Osteocyte (in vitro differentiated cells): ENCODE measurements at regions not wholly inside any gene's neighbourhood (a gene's known extent, or its start where the extent isn't known, plus 50 kb on each side); places are given as distances from the start of the nearest gene placed in this dataset.

Experiments used
- DNase-seq: peaks from one replicate; pipeline ENCODE4 v3.0.0; 2021; ENCODE audit warnings: mixed read lengths; ENCODE audit not compliant: unreplicated experiment; ENCODE audit errors: extremely low spot score
- H3K27ac Mint-ChIP-seq: one replicate; pipeline ENCODE4 v1.8.0; 2021; ENCODE audit warnings: mild to moderate bottlenecking, mixed read lengths; ENCODE audit not compliant: unreplicated experiment
- H3K27me3 Mint-ChIP-seq: one replicate; pipeline ENCODE4 v1.8.0; 2021; ENCODE audit warnings: mixed read lengths; ENCODE audit not compliant: unreplicated experiment
- H3K36me3 Mint-ChIP-seq: one replicate; pipeline ENCODE4 v1.8.0; 2021; ENCODE audit warnings: mixed read lengths; ENCODE audit not compliant: unreplicated experiment
- H3K4me1 Mint-ChIP-seq: one replicate; pipeline ENCODE4 v1.8.0; 2021; ENCODE audit warnings: mixed read lengths; ENCODE audit not compliant: unreplicated experiment
- H3K4me3 Mint-ChIP-seq: one replicate; pipeline ENCODE4 v1.8.0; 2021; ENCODE audit warnings: mild to moderate bottlenecking, moderate library complexity, mixed read lengths; ENCODE audit not compliant: unreplicated experiment
- H3K9me3 Mint-ChIP-seq: one replicate; pipeline ENCODE4 v1.8.0; 2021; ENCODE audit warnings: mixed read lengths; ENCODE audit not compliant: unreplicated experiment
- CTCF ChIP-seq: fragments of 200-600 bp; sonication (generic); IDR thresholded peaks from 2 replicates; pipeline ENCODE4 v1.5.0; 2021; ENCODE audit warnings: antibody characterized with exemption, mild to moderate bottlenecking, moderate library complexity

- Mint-ChIP-seq H3K4me1 (peaks cover 58% of the 10 kb centered on the region), H3K27ac (peak overlapping the region; percentile 59), H3K4me3 (no peak overlapping the region), H3K9me3 (peaks cover 28% of the 10 kb centered on the region), H3K36me3 (no peaks in the 10 kb centered on the region), H3K27me3 (no peaks in the 10 kb centered on the region)
- no peak for TF ChIP-seq CTCF
- no peak for DNase-seq
Measured at GRCh38 chrX:13248867-13249486, 70.9 kb downstream of the ATXN3L start.

DNA sequence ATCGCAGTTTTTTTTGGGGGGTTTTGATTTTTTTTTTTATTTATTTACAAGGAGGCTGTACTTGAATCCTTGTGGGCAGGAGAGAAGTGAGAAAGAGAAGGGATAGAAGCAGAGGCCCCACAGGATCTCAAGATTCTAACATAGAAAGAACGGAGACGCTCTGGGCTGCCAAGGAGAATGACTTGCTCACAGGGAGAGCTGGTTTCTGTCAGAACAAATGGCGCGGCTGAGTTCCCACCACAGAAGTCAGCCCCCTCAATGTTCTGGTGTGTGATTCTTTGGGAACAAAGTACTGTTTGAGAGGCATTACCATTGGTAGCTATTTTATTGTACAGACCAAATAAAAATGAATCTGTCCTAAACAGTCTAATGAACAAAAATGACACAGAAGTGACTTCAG is 80.6 kb downstream of the ATXN3L start:
- H3K4me3 Mint-ChIP-seq = no peak overlapping the region
- H3K9me3 Mint-ChIP-seq = peaks cover 1% of the 10 kb centered on the region
- no peak for DNase-seq
- H3K4me1 Mint-ChIP-seq = peaks cover 11% of the 10 kb centered on the region
- no peaks in the 10 kb centered on the region for H3K27me3 Mint-ChIP-seq
- H3K36me3 Mint-ChIP-seq = peaks cover 4% of the 10 kb centered on the region
- no peak for TF ChIP-seq CTCF
- no peak overlapping the region for H3K27ac Mint-ChIP-seq

GRCh38 chrX:13235930-13236329 is 83.9 kb downstream of the ATXN3L start:
- Mint-ChIP-seq H3K9me3 (no peaks in the 10 kb centered on the region), H3K36me3 (peaks cover 3% of the 10 kb centered on the region), H3K27me3 (no peaks in the 10 kb centered on the region), H3K4me1 (peaks cover 11% of the 10 kb centered on the region), H3K27ac (no peak overlapping the region), H3K4me3 (no peak overlapping the region)
- no peak for TF ChIP-seq CTCF
- no peak for DNase-seq

GRCh38 chrX:13232484-13232883 is 87.4 kb downstream of the ATXN3L start:
- peaks cover 5% of the 10 kb centered on the region for H3K9me3 Mint-ChIP-seq
- no peaks in the 10 kb centered on the region for H3K27me3 Mint-ChIP-seq
- TF ChIP-seq CTCF = no peak
- H3K4me1 Mint-ChIP-seq = no peaks in the 10 kb centered on the region
- H3K36me3 Mint-ChIP-seq = no peaks in the 10 kb centered on the region
- no peak overlapping the region for H3K27ac Mint-ChIP-seq
- H3K4me3 Mint-ChIP-seq = no peak overlapping the region
- no peak for DNase-seq

DNA sequence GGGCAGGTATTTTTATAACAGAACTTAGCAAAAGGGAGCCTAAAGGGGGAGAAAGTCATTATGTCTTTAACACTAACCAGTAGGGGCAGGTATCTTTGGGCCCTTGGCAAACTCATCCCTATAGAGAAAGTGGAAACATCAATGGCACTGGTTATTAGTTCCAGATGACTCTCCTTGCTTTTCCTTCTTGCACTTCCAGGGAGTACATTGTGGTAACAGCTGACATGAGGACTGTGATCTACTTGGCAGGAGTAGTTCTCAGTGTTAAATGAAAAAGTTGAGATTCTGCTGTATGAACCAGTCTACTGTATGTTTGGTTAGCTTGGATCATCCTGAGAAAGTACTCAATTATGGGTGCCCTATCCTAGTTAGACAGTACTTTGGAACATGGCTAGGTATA is 93.6 kb downstream of the ATXN3L start:
- no peak overlapping the region for H3K27ac Mint-ChIP-seq
- peaks cover 2% of the 10 kb centered on the region for H3K36me3 Mint-ChIP-seq
- H3K9me3 Mint-ChIP-seq = peaks cover 31% of the 10 kb centered on the region
- TF ChIP-seq CTCF = no peak
- no peak overlapping the region for H3K4me3 Mint-ChIP-seq
- DNase-seq = no peak
- no peaks in the 10 kb centered on the region for H3K27me3 Mint-ChIP-seq
- peaks cover 24% of the 10 kb centered on the region for H3K4me1 Mint-ChIP-seq
